Loucy (cell line): ENCODE measurements at regions not wholly inside any gene's neighbourhood (a gene's known extent, or its start where the extent isn't known, plus 50 kb on each side); places are given as distances from the start of the nearest gene placed in this dataset.

Experiments
- CTCF ChIP-seq: fragments of 200-600 bp; sonication (generic); conservative IDR thresholded peaks from 2 replicates; pipeline ENCODE4 v1.5.1; 2014; ENCODE audit warnings: mild to moderate bottlenecking, antibody characterized with exemption, low read length
- EZH2phosphoT487 ChIP-seq: fragments of 200-600 bp; IDR thresholded peaks from 2 replicates; pipeline ENCODE4 v1.6.1; 2018; ENCODE audit warnings: antibody characterized with exemption, mild to moderate bottlenecking, moderate library complexity, borderline replicate concordance

DNA sequence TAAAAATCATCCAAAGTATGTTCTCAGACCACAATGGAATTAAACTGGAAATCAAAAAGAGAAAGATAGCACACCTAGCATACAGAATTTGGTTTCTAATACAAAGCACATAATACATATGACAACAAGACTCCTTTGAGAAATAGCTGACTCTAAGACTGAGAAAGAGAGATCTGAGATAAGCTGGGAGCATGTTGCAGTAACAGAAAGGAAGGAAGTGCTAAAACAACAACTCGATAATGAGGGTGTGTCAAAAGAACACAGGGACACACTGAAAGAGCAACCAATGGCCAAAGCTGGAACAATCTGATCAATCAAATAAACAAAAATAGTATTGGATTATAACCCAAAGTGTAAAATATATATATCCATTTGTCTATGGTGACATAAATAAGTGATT is 586.6 kb downstream of the C4orf33 start:
- TF ChIP-seq CTCF (no peak), EZH2phosphoT487 (no peak)
